Left renal cortex interstitium (tissue), 4 donors: ENCODE measurements at regions not wholly inside any gene's neighbourhood (a gene's known extent, or its start where the extent isn't known, plus 50 kb on each side); places are given as distances from the start of the nearest gene placed in this dataset.

Source experiments
- DNase-seq, 4 donors: peaks; one replicate each; pipeline ENCODE4 v3.0.0-alpha.2; 2013; ENCODE audit warnings: low read depth in 4 of 4, low spot score in 2 of 4, missing footprints in 1 of 4

- DNase-seq: no peak
Observed at GRCh38 chrX:39802354-39802753, 295.4 kb downstream of the BCOR start.

- no peak for DNase-seq
Observed at GRCh38 chrX:39802908-39803307, 294.9 kb downstream of the BCOR start.

- no peak for DNase-seq
Observed at GRCh38 chrX:39805022-39805421, 292.7 kb downstream of the BCOR start.

GRCh38 chrX:39805825-39806224 lies 291.9 kb downstream of the BCOR start:
- no peak for DNase-seq

GRCh38 chrX:39808471-39808917 lies 289.3 kb downstream of the BCOR start:
- DNase-seq: no peak

- DNase-seq: no peak
Observed at GRCh38 chrX:39809331-39809730, 288.4 kb downstream of the BCOR start.

GRCh38 chrX:39810901-39811300 lies 286.9 kb downstream of the BCOR start:
- no peak for DNase-seq

GRCh38 chrX:39811376-39811775 lies 286.4 kb downstream of the BCOR start:
- DNase-seq: no peak

- no peak for DNase-seq
Observed at GRCh38 chrX:39813631-39814277, 284.0 kb downstream of the BCOR start.

GRCh38 chrX:39814391-39814790 lies 283.4 kb downstream of the BCOR start:
- no peak for DNase-seq

GRCh38 chrX:39815631-39816030 lies 282.1 kb downstream of the BCOR start:
- no peak for DNase-seq

- DNase-seq: no peak
Observed at GRCh38 chrX:39816871-39817731, 280.7 kb downstream of the BCOR start.

- no peak for DNase-seq
Observed at GRCh38 chrX:39817754-39818470, 279.8 kb downstream of the BCOR start.

GRCh38 chrX:39818750-39819149 lies 279.0 kb downstream of the BCOR start:
- DNase-seq: no peak

GRCh38 chrX:39819921-39820849 lies 277.6 kb downstream of the BCOR start:
- DNase-seq: no peak

- peak in 1 of 4 donors; percentile 26 for DNase-seq
Observed at GRCh38 chrX:39820938-39821708, 276.6 kb downstream of the BCOR start.

GRCh38 chrX:39821709-39822095 lies 276.1 kb downstream of the BCOR start:
- DNase-seq: no peak

- DNase-seq: no peak
Observed at GRCh38 chrX:39822133-39822748, 275.5 kb downstream of the BCOR start.

GRCh38 chrX:39823424-39823823 lies 274.3 kb downstream of the BCOR start:
- DNase-seq: no peak
